Mesenteric fat pad (tissue), 1 donor: ENCODE measurements at regions not wholly inside any gene's neighbourhood (a gene's known extent, or its start where the extent isn't known, plus 50 kb on each side); places are given as distances from the start of the nearest gene placed in this dataset.
"Not testable (repeated sequence)": the region's sequence is repeated elsewhere in the genome, so short reads cannot be mapped to it uniquely, and the experiment has no call there.

Experiments
- DNase-seq: peaks from one replicate; pipeline ENCODE4 v3.0.0-alpha.2; 2020; ENCODE audit warnings: low spot score
- donor health status: DM: yes; HTN: yes; CAD: no.

DNA sequence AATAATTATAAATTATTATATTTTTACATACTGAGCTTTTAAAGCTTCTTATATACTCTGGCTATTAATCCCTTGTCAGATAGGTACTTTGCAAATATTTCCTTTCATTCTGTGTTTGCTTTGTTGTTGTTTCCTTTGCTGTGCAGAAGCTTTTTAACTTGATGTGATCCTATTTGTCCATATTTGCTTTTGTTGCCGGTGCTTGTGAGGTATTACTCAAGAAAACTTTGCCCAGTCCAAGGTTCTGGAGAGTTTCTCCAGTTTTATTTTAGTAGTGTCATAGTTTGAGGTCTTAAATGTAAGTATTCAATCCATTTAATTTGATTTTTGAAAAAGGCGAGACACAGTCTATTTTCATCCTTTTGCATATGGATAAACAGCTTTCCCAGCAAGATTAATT lies 1319.9 kb upstream of the PRR20A start:
- no peak for DNase-seq

DNA sequence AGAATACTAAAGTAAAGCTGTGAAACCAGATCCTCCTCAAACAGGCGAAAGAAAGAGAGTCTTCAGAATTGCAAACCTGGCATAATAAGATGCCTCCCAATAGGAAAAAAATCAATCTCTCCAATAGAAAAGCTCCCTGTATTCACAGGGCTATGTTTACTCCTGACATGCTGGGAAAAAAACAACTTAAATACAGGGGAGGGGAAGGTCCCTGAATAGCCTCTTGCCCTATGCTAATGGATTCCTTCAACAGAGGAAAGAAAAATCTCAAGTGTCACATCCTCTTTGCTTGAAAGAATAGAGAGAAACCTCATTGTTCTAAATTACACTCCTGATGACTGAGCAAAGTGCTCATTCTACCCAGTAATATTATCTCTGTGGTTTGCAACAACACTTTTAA lies 1271.1 kb upstream of the PRR20A start:
- DNase-seq: no peak

DNA sequence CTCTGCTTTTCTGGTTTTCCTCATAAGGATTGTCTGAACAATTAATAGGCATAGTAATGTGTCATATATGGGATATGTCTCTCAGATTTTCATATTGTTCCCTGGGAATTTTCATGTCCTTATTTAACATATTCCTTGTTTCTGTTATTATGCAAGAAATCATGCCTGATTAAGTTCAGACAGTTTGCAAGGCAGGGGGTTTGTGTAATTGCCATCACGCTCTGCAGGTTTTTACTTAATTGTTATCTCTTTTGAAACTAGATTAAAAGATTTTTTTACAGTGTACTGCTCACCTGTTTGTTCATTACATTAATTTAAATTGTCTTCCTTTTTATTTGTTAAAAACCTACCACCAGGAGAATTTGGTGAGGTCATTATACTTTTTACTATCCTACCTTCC lies 1253.2 kb upstream of the PRR20A start:
- DNase-seq: no peak

DNA sequence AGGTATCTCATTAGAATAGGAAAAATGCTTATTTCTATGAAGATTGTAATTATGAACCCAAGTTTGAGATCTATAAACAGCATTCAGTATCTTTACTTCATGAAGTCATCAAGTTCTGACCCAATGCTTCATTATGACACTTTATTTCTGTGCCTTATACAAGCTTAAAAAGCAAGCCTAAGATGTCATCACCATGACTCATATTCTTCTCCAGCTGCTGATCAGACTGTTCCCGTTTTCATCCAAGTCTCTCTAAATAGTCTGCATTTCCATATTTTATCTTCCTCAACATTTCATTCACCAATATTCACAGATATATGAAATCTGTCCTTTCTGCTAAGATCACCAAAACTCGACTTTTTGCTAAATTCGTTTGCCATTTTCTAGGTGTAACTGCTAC lies 1247.2 kb upstream of the PRR20A start:
- no peak for DNase-seq

DNA sequence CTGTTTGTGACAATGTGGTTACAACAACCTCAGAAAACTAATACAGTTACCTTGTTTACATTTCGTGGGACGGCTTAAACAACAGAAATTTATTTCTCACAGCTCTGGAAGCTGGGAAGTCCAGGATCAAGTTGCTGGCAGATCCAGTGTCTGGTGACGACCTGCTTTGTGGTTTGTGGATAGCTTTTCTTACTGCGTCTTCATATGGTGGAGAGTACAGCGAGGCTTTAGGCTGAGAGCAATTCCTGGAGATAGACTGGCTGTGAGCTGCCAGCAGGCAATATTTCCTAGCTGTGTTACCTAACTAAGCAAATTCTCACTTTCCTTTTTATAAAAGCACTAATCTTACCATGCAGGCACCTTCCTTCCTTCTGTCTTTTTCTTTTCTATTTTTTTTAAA lies 1203.5 kb upstream of the PRR20A start:
- no peak for DNase-seq

DNA sequence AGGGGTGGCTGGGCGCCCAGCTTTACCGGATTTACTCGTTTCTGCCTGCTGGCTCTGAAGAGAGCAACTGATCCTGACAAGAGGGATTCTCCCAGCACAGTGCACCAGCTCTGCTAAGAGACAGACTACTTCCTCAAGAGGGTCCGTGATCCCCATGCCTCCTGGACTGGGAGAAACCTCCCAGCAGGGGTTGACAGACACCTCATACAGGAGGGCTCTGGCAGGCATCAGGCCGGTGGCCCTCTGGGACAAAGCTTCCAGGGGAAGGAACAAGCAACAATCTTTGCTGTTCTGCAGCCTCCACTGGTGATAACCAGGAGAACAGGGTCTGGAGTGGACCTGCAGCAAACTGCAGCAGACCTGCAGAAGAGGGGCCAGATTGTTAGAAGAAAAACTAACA lies 1192.5 kb upstream of the PRR20A start:
- no peak for DNase-seq

- DNase-seq: no peak
Observed at GRCh38 chr13:55963934-55964333, 1176.8 kb upstream of the PRR20A start.

DNA sequence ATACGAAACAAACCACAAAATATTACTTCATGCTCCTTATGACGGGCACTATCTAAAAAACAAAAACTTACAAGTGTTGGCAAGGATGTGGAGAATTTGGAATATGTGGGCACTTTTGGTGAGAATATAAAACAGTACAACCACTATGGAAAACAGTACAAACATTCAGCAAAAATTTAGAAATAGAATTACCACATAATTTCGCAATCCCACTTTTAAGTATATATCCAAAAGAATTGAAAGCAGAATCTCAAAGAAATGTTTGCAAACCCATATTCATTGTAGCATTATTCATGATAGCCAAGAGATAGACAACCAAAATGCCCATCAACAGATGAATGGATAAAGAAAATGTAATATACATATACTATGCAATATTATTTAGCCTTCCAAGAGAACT lies 1173.7 kb upstream of the PRR20A start:
- no peak for DNase-seq

DNA sequence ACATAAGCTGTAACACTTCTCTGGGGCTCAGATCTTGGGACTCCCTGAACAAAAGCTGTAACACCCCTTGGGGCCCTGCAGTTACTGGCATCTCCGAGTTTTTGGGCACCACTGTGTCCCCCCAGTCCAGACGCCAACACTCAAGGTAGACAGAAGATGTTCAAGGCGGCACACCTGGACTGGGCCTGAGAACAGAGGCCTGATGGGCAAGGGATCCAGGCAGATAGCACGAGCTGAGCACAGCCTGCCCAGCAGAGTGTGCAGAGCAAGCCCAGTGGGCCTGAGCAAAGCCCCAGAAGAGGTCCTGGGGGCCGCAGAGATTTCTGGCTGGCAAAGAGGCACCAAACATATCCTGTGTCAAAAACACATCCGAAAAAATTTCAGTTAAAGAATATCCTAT lies 1163.3 kb upstream of the PRR20A start:
- no peak for DNase-seq

GRCh38 chr13:55981381-55981780 lies 1159.3 kb upstream of the PRR20A start:
- no peak for DNase-seq

DNA sequence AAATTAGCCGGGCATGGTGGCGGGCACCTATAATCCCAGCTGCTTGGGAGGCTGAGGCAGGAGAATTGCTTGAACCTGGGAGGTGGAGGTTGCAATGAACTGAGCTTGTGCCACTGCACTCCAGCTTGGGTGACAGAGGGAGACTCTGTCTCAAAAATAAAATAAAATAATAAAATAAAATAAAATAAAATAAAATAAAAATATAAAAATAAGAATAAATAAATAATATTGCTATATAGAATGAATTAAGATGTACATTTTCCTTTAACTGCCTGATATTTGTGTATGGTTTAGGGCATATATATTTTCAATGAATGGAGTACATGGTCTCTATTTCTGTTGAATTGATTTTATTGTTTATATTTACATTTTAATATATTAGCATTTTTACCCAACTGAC lies 1156.7 kb upstream of the PRR20A start:
- DNase-seq: not testable (repeated sequence)

DNA sequence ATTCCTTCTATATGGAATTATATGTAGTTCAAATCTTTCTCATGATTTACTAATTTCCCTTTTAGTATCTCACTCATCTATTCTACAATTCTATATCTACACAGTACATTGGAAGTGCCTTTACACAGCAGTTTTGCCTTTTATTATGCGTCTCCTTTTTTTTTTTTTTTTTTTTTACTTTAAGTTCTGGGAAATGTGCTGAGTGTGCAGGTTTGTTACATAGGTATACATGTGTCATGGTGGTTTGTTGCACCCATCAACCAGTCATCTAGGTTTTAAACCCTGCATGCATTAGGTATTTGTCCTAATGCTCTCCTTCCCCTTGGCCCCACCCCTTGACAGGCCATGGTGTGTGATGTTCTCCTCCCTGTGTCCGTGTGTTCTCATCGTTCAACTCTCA lies 1150.1 kb upstream of the PRR20A start:
- DNase-seq: no peak

- DNase-seq: no peak
Observed at GRCh38 chr13:55991666-55992065, 1149.1 kb upstream of the PRR20A start.

- no peak for DNase-seq
Observed at GRCh38 chr13:55992145-55992544, 1148.6 kb upstream of the PRR20A start.

DNA sequence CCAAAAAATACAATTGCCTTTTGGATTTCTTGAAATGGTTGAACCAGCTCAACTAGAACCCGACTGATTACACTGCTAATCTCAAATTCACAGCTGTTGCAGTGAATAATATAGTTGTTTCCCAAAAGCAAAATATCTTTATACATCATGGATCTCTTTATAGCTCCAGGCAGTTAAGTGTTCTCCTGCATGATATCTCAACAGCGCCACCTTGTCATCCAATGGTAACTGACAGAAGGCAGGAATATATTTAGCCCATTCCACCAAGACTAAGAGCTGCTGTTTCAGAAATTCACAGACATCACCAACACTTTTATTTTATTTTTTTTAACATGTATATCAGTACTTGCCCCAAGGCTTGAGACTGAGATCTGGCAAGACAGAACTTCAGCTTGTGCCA lies 1141.0 kb upstream of the PRR20A start:
- no peak for DNase-seq

GRCh38 chr13:56009418-56009817 lies 1131.3 kb upstream of the PRR20A start:
- DNase-seq: no peak

DNA sequence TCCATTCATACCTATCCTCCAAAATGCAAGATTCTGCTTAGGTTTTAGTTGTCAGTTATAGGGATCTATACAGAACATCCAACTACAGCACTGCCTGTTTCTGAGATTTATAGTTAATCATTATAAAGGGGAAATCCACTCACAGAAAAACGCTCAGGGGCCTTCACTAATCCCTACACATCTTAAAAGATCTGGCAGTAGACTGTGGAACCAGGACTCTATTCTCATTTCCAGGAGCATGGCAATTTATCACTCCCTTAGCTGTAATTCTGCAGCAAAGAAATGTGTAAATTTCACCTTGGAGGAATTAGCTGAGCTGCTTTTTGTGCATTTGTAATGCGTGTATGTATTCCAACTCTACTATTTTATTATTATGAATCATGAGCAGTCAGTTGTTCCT lies 1128.1 kb upstream of the PRR20A start:
- no peak for DNase-seq

GRCh38 chr13:56015919-56016318 lies 1124.8 kb upstream of the PRR20A start:
- DNase-seq: no peak

- no peak for DNase-seq
Observed at GRCh38 chr13:56019606-56020005, 1121.1 kb upstream of the PRR20A start.

GRCh38 chr13:56020425-56020824 lies 1120.3 kb upstream of the PRR20A start:
- DNase-seq: no peak

- no peak for DNase-seq
Observed at GRCh38 chr13:56039992-56040391, 1100.7 kb upstream of the PRR20A start.

GRCh38 chr13:56066321-56066720 lies 1074.4 kb upstream of the PRR20A start:
- no peak for DNase-seq

- DNase-seq: no peak
Observed at GRCh38 chr13:56102641-56103040, 1038.1 kb upstream of the PRR20A start.

DNA sequence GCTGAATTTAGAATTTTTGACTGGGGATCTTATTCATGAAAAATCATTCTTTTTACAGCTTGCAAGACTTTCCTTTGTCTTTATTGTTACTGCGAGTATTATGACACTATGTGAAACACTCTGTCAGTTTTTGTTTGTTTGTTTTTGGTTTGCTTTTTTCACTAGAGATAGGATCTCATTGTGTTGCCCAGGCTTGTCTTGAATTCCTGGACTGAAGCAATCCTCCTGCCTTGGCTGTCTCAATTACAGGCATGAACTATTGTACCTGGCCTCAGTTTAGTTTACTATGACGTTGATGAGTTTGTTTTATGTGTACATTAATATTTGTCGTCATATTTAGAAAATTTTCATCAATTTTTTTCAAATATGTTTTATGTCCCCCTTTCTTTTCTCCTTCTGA lies 1030.0 kb upstream of the PRR20A start:
- no peak for DNase-seq

- DNase-seq: no peak
Observed at GRCh38 chr13:56134524-56134923, 1006.2 kb upstream of the PRR20A start.
